ENCODE measurements at regions not wholly inside any gene's neighbourhood (a gene's known extent, or its start where the extent isn't known, plus 50 kb on each side); places are given as distances from the start of the nearest gene placed in this dataset.

GRCh38 chr2:866887-867286 lies 83.8 kb upstream of the SNTG2 start:
- Histone ChIP-seq H3K9me3 (ENCODE audit: control insufficient read depth in 2 of 2, low read length in 2 of 2) (no peaks in the 10 kb centered on the region), H3K36me3 (ENCODE audit: control insufficient read depth in 2 of 2, insufficient read depth in 2 of 2, low read length in 2 of 2) (no peaks in the 10 kb centered on the region), H3K4me1 (ENCODE audit: control insufficient read depth, insufficient read depth, low read length) (no peaks in the 10 kb centered on the region), H3K4me3 (ENCODE audit: low read length in 2 of 2) (no peak overlapping the region), H3K27ac (ENCODE audit: low read length) (no peak overlapping the region), H3K9ac (ENCODE audit: low read length in 2 of 2) (no peak overlapping the region), H3K27me3 (ENCODE audit: control insufficient read depth in 1 of 2, insufficient read depth in 2 of 2, low read length in 2 of 2) (peaks cover 14 to 17% of the 10 kb centered on the region in 2 donors)

DNA sequence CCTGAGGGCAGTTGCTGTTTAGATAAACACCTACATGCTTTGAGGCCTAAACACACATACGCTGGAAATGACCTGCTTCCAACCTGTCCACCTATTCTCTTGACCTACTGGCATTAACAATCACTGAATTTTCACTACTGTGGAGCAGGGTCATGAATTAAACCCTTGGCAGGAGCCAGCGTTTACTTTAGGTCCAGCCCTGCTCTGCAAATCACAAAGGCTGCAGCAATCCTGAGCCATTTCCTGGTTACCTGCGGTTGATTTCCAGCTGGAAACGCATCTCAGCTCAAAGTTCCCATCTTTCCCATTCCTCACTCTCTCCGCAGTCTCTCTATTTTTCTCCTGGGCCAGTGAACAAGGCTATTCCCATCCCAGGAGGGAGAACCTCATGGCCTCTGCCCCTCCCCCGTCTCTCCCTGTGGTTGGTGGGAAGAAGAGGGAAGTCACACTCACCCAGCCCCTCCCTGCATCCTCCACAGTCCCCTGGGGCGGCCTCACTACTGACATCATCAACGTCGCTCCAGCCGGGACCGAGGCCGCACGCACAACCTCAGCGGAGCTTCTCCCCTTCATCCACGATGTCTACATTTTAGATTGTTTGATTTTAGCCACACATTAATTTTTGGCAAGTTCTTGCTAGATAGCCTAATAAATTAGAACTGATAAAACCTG lies 84.5 kb upstream of the SNTG2 start:
- Histone ChIP-seq H3K4me3 (ENCODE audit: low read length in 2 of 2) (no peak overlapping the region), H3K27ac (ENCODE audit: low read length) (no peak overlapping the region), H3K9ac (ENCODE audit: low read length in 2 of 2) (no peak overlapping the region), H3K4me1 (ENCODE audit: control insufficient read depth, insufficient read depth, low read length) (no peaks in the 10 kb centered on the region), H3K27me3 (ENCODE audit: control insufficient read depth in 1 of 2, insufficient read depth in 2 of 2, low read length in 2 of 2) (peaks cover 11 to 17% of the 10 kb centered on the region in 2 donors), H3K36me3 (ENCODE audit: control insufficient read depth in 2 of 2, insufficient read depth in 2 of 2, low read length in 2 of 2) (no peaks in the 10 kb centered on the region), H3K9me3 (ENCODE audit: control insufficient read depth in 2 of 2, low read length in 2 of 2) (no peaks in the 10 kb centered on the region)

- Histone ChIP-seq H3K9ac (ENCODE audit: low read length in 2 of 2) (no peak overlapping the region), H3K4me1 (ENCODE audit: control insufficient read depth, insufficient read depth, low read length) (no peaks in the 10 kb centered on the region), H3K9me3 (ENCODE audit: control insufficient read depth in 2 of 2, low read length in 2 of 2) (no peaks in the 10 kb centered on the region), H3K36me3 (ENCODE audit: control insufficient read depth in 2 of 2, insufficient read depth in 2 of 2, low read length in 2 of 2) (no peaks in the 10 kb centered on the region), H3K27ac (ENCODE audit: low read length) (no peak overlapping the region), H3K4me3 (ENCODE audit: low read length in 2 of 2) (no peak overlapping the region), H3K27me3 (ENCODE audit: control insufficient read depth in 1 of 2, insufficient read depth in 2 of 2, low read length in 2 of 2) (peaks cover 10 to 11% of the 10 kb centered on the region in 2 donors)
Measured at GRCh38 chr2:864501-865106, 86.0 kb upstream of the SNTG2 start.

DNA sequence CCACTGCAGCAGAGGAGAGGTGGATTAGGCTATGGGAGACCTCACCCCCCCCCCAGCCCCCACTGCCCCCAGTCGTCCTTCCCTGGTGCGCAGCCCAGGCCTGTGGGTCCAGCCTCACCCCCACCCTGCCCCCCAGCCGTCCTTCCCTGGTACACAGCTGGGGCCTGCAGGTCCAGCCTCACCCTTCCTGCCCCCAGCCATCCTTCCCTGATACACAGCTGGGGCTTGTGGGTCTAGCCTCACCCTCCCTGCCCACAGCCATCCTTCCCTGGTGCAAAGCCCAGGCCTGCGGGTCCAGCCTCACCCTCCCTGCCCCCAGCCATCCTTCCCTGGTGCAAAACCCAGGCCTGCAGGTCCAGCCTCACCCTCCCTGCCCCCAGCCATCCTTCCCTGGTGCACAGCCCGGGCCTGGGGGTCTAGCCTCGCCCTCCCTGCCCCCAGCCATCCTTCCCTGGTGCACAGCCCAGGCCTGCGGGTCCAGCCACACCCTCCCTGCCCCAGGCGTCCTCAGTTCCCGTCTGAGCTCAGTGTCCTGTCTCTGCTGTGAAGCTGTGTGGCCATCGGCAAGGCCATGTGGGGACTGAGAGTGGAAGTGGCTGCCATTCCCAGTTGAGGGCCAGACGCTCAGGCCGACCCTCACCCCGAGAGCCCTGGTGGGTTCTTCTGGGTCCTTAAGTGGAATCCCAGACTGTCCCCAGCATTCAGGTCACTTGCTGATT lies 86.8 kb upstream of the SNTG2 start:
- H3K27me3 ChIP-seq (ENCODE audit: control insufficient read depth in 1 of 2, insufficient read depth in 2 of 2, low read length in 2 of 2): peaks cover 6 to 11% of the 10 kb centered on the region in 2 donors
- H3K9ac ChIP-seq (ENCODE audit: low read length in 2 of 2): no peak overlapping the region
- no peaks in the 10 kb centered on the region for H3K4me1 ChIP-seq (ENCODE audit: control insufficient read depth, insufficient read depth, low read length)
- no peaks in the 10 kb centered on the region for H3K36me3 ChIP-seq (ENCODE audit: control insufficient read depth in 2 of 2, insufficient read depth in 2 of 2, low read length in 2 of 2)
- no peaks in the 10 kb centered on the region for H3K9me3 ChIP-seq (ENCODE audit: control insufficient read depth in 2 of 2, low read length in 2 of 2)
- no peak overlapping the region for H3K27ac ChIP-seq (ENCODE audit: low read length)
- no peak overlapping the region for H3K4me3 ChIP-seq (ENCODE audit: low read length in 2 of 2)

- H3K27me3 ChIP-seq (ENCODE audit: control insufficient read depth in 1 of 2, insufficient read depth in 2 of 2, low read length in 2 of 2): peaks cover 6 to 10% of the 10 kb centered on the region in 2 donors
- H3K36me3 ChIP-seq (ENCODE audit: control insufficient read depth in 2 of 2, insufficient read depth in 2 of 2, low read length in 2 of 2): no peaks in the 10 kb centered on the region
- no peak overlapping the region for H3K4me3 ChIP-seq (ENCODE audit: low read length in 2 of 2)
- no peak overlapping the region for H3K9ac ChIP-seq (ENCODE audit: low read length in 2 of 2)
- H3K27ac ChIP-seq (ENCODE audit: low read length): no peak overlapping the region
- H3K9me3 ChIP-seq (ENCODE audit: control insufficient read depth in 2 of 2, low read length in 2 of 2): no peaks in the 10 kb centered on the region
- H3K4me1 ChIP-seq (ENCODE audit: control insufficient read depth, insufficient read depth, low read length): no peaks in the 10 kb centered on the region
Measured at GRCh38 chr2:862731-863466, 87.8 kb upstream of the SNTG2 start.

- peaks cover 6 to 9% of the 10 kb centered on the region in 2 donors for H3K27me3 ChIP-seq (ENCODE audit: control insufficient read depth in 1 of 2, insufficient read depth in 2 of 2, low read length in 2 of 2)
- no peaks in the 10 kb centered on the region for H3K4me1 ChIP-seq (ENCODE audit: control insufficient read depth, insufficient read depth, low read length)
- H3K9me3 ChIP-seq (ENCODE audit: control insufficient read depth in 2 of 2, low read length in 2 of 2): no peaks in the 10 kb centered on the region
- H3K36me3 ChIP-seq (ENCODE audit: control insufficient read depth in 2 of 2, insufficient read depth in 2 of 2, low read length in 2 of 2): no peaks in the 10 kb centered on the region
- no peak overlapping the region for H3K27ac ChIP-seq (ENCODE audit: low read length)
- no peak overlapping the region for H3K4me3 ChIP-seq (ENCODE audit: low read length in 2 of 2)
- H3K9ac ChIP-seq (ENCODE audit: low read length in 2 of 2): no peak overlapping the region
Measured at GRCh38 chr2:862355-862687, 88.3 kb upstream of the SNTG2 start.

GRCh38 chr2:861655-862354 lies 88.8 kb upstream of the SNTG2 start:
- H3K4me3 ChIP-seq (ENCODE audit: low read length in 2 of 2): no peak overlapping the region
- no peaks in the 10 kb centered on the region for H3K4me1 ChIP-seq (ENCODE audit: control insufficient read depth, insufficient read depth, low read length)
- no peaks in the 10 kb centered on the region for H3K36me3 ChIP-seq (ENCODE audit: control insufficient read depth in 2 of 2, insufficient read depth in 2 of 2, low read length in 2 of 2)
- H3K9me3 ChIP-seq (ENCODE audit: control insufficient read depth in 2 of 2, low read length in 2 of 2): no peaks in the 10 kb centered on the region
- peaks cover 6 to 8% of the 10 kb centered on the region in 2 donors for H3K27me3 ChIP-seq (ENCODE audit: control insufficient read depth in 1 of 2, insufficient read depth in 2 of 2, low read length in 2 of 2)
- H3K27ac ChIP-seq (ENCODE audit: low read length): no peak overlapping the region
- no peak overlapping the region for H3K9ac ChIP-seq (ENCODE audit: low read length in 2 of 2)

DNA sequence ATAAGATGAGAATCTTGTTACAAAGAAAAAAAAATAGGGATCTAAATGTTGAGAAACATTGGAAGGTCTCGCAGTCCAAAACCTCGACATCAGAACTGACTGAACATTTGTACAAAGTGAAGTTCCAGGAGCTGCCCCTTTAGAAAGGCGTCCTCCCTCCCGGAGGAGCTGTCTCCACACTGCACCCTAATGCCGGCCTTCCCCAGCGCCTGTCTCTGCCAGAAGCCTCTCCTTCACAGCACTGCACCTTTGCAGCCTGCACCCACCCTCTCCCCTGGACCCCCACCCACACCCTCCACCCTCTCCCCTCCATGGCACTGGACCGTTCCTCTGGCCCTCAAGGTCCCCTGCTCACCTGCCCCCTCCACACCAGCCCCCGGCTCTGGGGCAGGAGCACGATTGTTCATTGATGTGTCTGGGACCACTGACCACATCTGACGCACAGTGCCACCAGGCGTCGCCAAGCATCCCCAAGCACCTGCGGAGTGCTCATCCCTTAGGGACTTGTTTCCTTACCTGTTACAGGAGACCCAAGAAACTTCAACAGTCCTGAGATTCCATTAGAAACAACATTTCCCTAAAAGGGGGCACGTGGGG lies 90.3 kb upstream of the SNTG2 start:
- Histone ChIP-seq H3K27me3 (ENCODE audit: control insufficient read depth in 1 of 2, insufficient read depth in 2 of 2, low read length in 2 of 2) (peaks cover 6 to 7% of the 10 kb centered on the region in 2 donors), H3K4me3 (ENCODE audit: low read length in 2 of 2) (no peak overlapping the region), H3K9ac (ENCODE audit: low read length in 2 of 2) (no peak overlapping the region), H3K4me1 (ENCODE audit: control insufficient read depth, insufficient read depth, low read length) (no peaks in the 10 kb centered on the region), H3K9me3 (ENCODE audit: control insufficient read depth in 2 of 2, low read length in 2 of 2) (no peaks in the 10 kb centered on the region), H3K27ac (ENCODE audit: low read length) (no peak overlapping the region), H3K36me3 (ENCODE audit: control insufficient read depth in 2 of 2, insufficient read depth in 2 of 2, low read length in 2 of 2) (no peaks in the 10 kb centered on the region)

DNA sequence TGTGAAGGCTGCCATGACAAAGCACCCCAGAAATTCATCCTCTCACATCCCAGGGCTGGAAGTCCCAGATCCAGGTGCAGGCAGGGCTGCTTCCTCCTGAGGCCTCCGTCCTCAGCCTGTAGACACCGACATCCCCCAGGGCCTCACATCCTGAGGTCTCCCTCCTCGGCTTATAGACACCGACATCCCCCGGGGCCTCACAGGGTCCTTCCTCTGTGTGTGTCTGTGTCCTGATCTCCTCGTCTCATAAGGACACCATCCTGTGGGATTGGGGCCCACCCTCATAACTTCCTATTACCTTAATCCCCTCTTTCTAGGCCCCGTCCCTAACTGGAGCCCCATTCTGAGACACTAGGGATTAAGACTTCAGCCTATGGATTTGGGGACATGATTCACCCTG lies 92.0 kb upstream of the SNTG2 start:
- no peaks in the 10 kb centered on the region for H3K9me3 ChIP-seq (ENCODE audit: control insufficient read depth in 2 of 2, low read length in 2 of 2)
- no peak overlapping the region for H3K4me3 ChIP-seq (ENCODE audit: low read length in 2 of 2)
- H3K27me3 ChIP-seq (ENCODE audit: control insufficient read depth in 1 of 2, insufficient read depth in 2 of 2, low read length in 2 of 2): peaks cover 4 to 6% of the 10 kb centered on the region in 2 donors
- H3K36me3 ChIP-seq (ENCODE audit: control insufficient read depth in 2 of 2, insufficient read depth in 2 of 2, low read length in 2 of 2): no peaks in the 10 kb centered on the region
- H3K9ac ChIP-seq (ENCODE audit: low read length in 2 of 2): no peak overlapping the region
- no peak overlapping the region for H3K27ac ChIP-seq (ENCODE audit: low read length)
- H3K4me1 ChIP-seq (ENCODE audit: control insufficient read depth, insufficient read depth, low read length): no peaks in the 10 kb centered on the region

DNA sequence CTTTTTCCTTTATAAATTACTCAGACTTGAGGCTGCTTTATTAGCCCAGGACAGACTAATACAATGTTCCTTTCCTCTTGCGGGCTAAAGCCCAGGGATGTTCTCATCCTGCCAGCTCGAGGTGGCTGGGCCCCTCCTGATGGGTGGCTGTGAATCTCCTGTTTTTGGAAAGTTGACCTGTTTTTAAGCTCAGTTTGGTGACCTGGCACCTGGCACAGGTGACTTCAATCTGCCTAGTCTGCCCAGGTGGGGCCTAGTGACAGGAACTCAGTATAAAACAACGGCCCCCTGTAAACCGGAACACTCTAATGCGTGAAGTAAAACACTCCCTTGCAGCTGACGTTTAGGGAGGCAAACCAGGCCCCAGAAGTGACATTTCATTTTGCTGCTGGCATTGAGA lies 92.7 kb upstream of the SNTG2 start:
- Histone ChIP-seq H3K4me3 (ENCODE audit: low read length in 2 of 2) (no peak overlapping the region), H3K9me3 (ENCODE audit: control insufficient read depth in 2 of 2, low read length in 2 of 2) (no peaks in the 10 kb centered on the region), H3K27me3 (ENCODE audit: control insufficient read depth in 1 of 2, insufficient read depth in 2 of 2, low read length in 2 of 2) (peaks cover 4 to 6% of the 10 kb centered on the region in 2 donors), H3K4me1 (ENCODE audit: control insufficient read depth, insufficient read depth, low read length) (no peaks in the 10 kb centered on the region), H3K27ac (ENCODE audit: low read length) (no peak overlapping the region), H3K9ac (ENCODE audit: low read length in 2 of 2) (no peak overlapping the region), H3K36me3 (ENCODE audit: control insufficient read depth in 2 of 2, insufficient read depth in 2 of 2, low read length in 2 of 2) (no peaks in the 10 kb centered on the region)

Measured in stomach smooth muscle (tissue), 2 donors.